OCI-LY7 (cell line): ENCODE measurements at regions not wholly inside any gene's neighbourhood (a gene's known extent, or its start where the extent isn't known, plus 50 kb on each side); places are given as distances from the start of the nearest gene placed in this dataset.

Source experiments
- BruUV-seq: library from RNA; stranded (reverse); fragments of 400-500 nt; replicated peaks from 2 replicates; lab custom pipeline; 2021; lab: Mats Ljungman, UMichigan
- CTCF ChIA-PET: fragments of 300-600 bp; sonication (Branson Sonifier 250); formaldehyde crosslinking; loops from one replicate; lab custom pipeline; 2022; ENCODE audit warnings: antibody characterized with exemption; ENCODE audit not compliant: unreplicated experiment; lab: Charles Lee
- POLR2A ChIA-PET: fragments of 300-600 bp; sonication (Branson Sonifier 250); formaldehyde crosslinking; loops from one replicate; lab custom pipeline; 2022; ENCODE audit warnings: antibody characterized with exemption; lab: Charles Lee
- DNase-seq: peaks from one replicate; pipeline ENCODE4 v3.0.0-alpha.2; 2015; ENCODE audit warnings: low spot score
- H2AFZ ChIP-seq: fragments of 200-600 bp; sonication (generic), shearing (Covaris generic); 2 replicates; pipeline ENCODE4 v1.6.1; 2014; ENCODE audit warnings: mild to moderate bottlenecking, antibody characterized with exemption, low read length, moderate library complexity
- H3K27ac ChIP-seq: fragments of 200-600 bp; sonication (generic); 2 replicates; pipeline ENCODE4 v1.5.1; 2014; ENCODE audit warnings: mixed run types, low read depth, mild to moderate bottlenecking, moderate library complexity, low read length, inconsistent platforms; ENCODE audit not compliant: poor library complexity, severe bottlenecking
- H3K36me3 ChIP-seq: fragments of 200-600 bp; sonication (generic); 2 replicates; pipeline ENCODE4 v1.6.1; 2014; ENCODE audit warnings: mild to moderate bottlenecking, antibody characterized with exemption, low read length, moderate library complexity, mixed read lengths; ENCODE audit not compliant: insufficient read depth
- H3K4me1 ChIP-seq: fragments of 200-600 bp; sonication (generic); 2 replicates; pipeline ENCODE4 v1.5.1; 2014; ENCODE audit warnings: mild to moderate bottlenecking, low read length; ENCODE audit not compliant: insufficient read depth, poor library complexity, severe bottlenecking
- H3K4me2 ChIP-seq: fragments of 200-600 bp; sonication (generic); 2 replicates; pipeline ENCODE4 v1.6.1; 2014; ENCODE audit warnings: mild to moderate bottlenecking, low read length
- H3K4me3 ChIP-seq: fragments of 200-600 bp; sonication (generic); 2 replicates; pipeline ENCODE4 v1.5.1; 2014; ENCODE audit warnings: mild to moderate bottlenecking, low read depth, low read length; ENCODE audit not compliant: poor library complexity, severe bottlenecking
- H3K79me2 ChIP-seq: fragments of 200-600 bp; sonication (generic); 2 replicates; pipeline ENCODE4 v1.6.1; 2016; ENCODE audit warnings: low read depth, mild to moderate bottlenecking, low read length, moderate library complexity, mixed read lengths; ENCODE audit not compliant: insufficient read depth
- H3K9me2 ChIP-seq: fragments of 200-600 bp; sonication (generic); 2 replicates; pipeline ENCODE4 v1.6.1; 2016; ENCODE audit warnings: mild to moderate bottlenecking, low read length, mixed read lengths; ENCODE audit not compliant: insufficient read depth
- H3K9me3 ChIP-seq: fragments of 200-600 bp; sonication (generic); 2 replicates; pipeline ENCODE4 v1.6.1; 2014; ENCODE audit warnings: mild to moderate bottlenecking, mixed run types, low read length, mixed read lengths
- H4K20me1 ChIP-seq: fragments of 200-600 bp; sonication (generic); 2 replicates; pipeline ENCODE4 v1.6.1; 2014; ENCODE audit warnings: mild to moderate bottlenecking, antibody characterized with exemption, low read length, moderate library complexity, mixed read lengths; ENCODE audit not compliant: insufficient read depth
- CTCF ChIP-seq: fragments of 200-600 bp; sonication (generic); conservative IDR thresholded peaks from 2 replicates; pipeline ENCODE4 v1.5.1; 2014; ENCODE audit warnings: mild to moderate bottlenecking, antibody characterized with exemption, low read length, moderate library complexity, mixed read lengths
- EZH2phosphoT487 ChIP-seq: fragments of 200-600 bp; sonication (generic); IDR thresholded peaks from 2 replicates; pipeline ENCODE4 v1.6.1; 2018; ENCODE audit warnings: low read depth, borderline replicate concordance, mild to moderate bottlenecking, mixed run types, antibody characterized with exemption, low read length, moderate library complexity, mixed read lengths
- intact Hi-C: fragments of 100-400 bp; cut with micrococcal nuclease; formaldehyde crosslinking; loops from one replicate; pipeline ENCODE4 v1.10.0; 2022; ENCODE audit not compliant: unreplicated experiment

DNA sequence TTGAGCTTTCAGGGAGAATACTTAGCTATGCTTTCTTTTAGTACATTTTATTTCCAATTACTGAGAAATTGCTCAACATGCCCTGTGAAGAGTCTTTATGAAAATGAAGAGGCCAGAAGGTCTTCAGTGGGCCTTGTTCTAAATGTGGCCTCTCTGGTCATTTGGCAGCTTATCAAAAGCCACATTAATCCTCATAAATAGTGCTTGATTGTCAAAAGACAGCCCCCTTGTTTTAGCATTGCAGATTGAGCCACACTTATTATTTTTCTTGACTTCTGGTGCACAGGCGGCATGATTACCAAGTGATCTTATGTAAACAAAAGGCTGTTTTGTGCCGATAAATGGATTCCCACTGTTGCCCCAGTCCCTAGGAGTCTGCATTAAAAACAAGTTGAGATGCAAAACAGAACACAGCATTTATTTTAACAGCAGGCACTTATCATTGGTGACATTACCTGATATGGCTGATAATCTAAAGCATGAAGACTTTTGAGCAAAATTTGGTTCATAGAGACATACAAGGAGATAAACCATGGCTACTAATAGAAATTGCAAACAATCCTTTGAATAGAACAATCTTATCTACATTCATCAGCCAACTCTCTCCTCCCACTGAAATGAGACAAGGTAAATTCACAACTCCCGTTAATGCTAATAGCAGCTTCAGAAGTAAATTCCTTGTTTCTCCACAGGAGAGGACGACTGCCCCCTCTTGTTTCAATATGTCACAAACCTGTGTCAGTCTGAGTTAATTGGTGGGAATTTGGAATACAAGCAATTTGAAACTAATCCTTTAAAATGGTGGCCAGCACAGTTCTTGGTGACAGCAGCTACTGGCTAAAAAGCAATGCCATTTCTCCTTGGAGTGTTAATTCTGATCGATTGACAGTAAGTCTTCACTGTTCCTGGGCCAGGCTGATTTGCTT lies 194.3 kb downstream of the NSUN3 start:
- ChIA-PET POLR2A (no interaction called here), CTCF (interaction anchor here (1.5 kb wide), 1 partner anchor 10 kb away, joined by 3 read pairs; no protein-coding TSS in a partner anchor)
- Histone ChIP-seq H3K36me3 (no peaks in the 10 kb centered on the region), H3K4me1 (no peaks in the 10 kb centered on the region), H3K79me2 (no peaks in the 10 kb centered on the region), H3K4me2 (no peak overlapping the region), H3K4me3 (no peak overlapping the region), H3K27ac (no peak overlapping the region), H2AFZ (no peak overlapping the region), H4K20me1 (no peaks in the 10 kb centered on the region), H3K9me3 (no peaks in the 10 kb centered on the region), H3K9me2 (no peaks in the 10 kb centered on the region)
- BruUV-seq = no TSS peak
- DNase-seq = no peak
- TF ChIP-seq CTCF (no peak), EZH2phosphoT487 (no peak)
- intact Hi-C loops = no loop called here

DNA sequence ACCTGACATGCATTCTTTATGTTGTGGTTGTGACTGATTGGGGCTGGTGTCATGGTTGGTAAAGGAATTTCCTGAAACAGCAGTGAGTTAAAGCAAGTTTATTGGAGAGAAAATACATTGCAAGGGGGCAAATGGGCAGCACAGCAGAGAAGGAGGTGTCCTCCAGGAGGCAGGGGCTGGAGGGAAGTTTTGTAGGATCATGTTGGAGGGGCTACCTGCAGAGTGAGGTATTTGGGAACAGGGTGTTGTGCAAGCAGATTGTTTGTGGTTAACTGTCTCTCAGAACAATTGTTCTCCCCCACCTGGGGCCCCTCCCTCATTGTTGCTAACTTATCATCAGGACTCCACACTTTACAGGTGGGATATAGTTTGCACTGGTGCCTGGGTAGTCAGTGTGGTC lies 196.0 kb downstream of the NSUN3 start:
- BruUV-seq = no TSS peak
- no peaks in the 10 kb centered on the region for H3K36me3 ChIP-seq
- no peaks in the 10 kb centered on the region for H3K4me1 ChIP-seq
- DNase-seq = no peak
- ChIA-PET CTCF (no interaction called here), POLR2A (no interaction called here)
- no peak overlapping the region for H3K27ac ChIP-seq
- H2AFZ ChIP-seq = no peak overlapping the region
- H3K9me3 ChIP-seq = no peaks in the 10 kb centered on the region
- TF ChIP-seq EZH2phosphoT487 (no peak), CTCF (no peak)
- intact Hi-C loops = no loop called here
- H3K9me2 ChIP-seq = no peaks in the 10 kb centered on the region
- H3K4me3 ChIP-seq = no peak overlapping the region
- H3K4me2 ChIP-seq = no peak overlapping the region
- H4K20me1 ChIP-seq = no peaks in the 10 kb centered on the region
- no peaks in the 10 kb centered on the region for H3K79me2 ChIP-seq

GRCh38 chr3:94259291-94259690 lies 196.4 kb downstream of the NSUN3 start:
- Histone ChIP-seq H3K27ac (no peak overlapping the region), H3K9me2 (no peaks in the 10 kb centered on the region), H3K36me3 (no peaks in the 10 kb centered on the region), H3K4me2 (no peak overlapping the region), H3K79me2 (no peaks in the 10 kb centered on the region), H3K4me3 (no peak overlapping the region), H2AFZ (no peak overlapping the region), H4K20me1 (no peaks in the 10 kb centered on the region), H3K4me1 (no peaks in the 10 kb centered on the region), H3K9me3 (no peaks in the 10 kb centered on the region)
- intact Hi-C loops = no loop called here
- TF ChIP-seq EZH2phosphoT487 (no peak), CTCF (no peak)
- no TSS peak for BruUV-seq
- CTCF ChIA-PET = no interaction called here
- DNase-seq = no peak
- POLR2A ChIA-PET = no interaction called here
